ENCODE measurements at regions not wholly inside any gene's neighbourhood (a gene's known extent, or its start where the extent isn't known, plus 50 kb on each side); places are given as distances from the start of the nearest gene placed in this dataset.
A peak's percentile ranks its signal among the peaks of the same experiment; 100 is the strongest.

DNA sequence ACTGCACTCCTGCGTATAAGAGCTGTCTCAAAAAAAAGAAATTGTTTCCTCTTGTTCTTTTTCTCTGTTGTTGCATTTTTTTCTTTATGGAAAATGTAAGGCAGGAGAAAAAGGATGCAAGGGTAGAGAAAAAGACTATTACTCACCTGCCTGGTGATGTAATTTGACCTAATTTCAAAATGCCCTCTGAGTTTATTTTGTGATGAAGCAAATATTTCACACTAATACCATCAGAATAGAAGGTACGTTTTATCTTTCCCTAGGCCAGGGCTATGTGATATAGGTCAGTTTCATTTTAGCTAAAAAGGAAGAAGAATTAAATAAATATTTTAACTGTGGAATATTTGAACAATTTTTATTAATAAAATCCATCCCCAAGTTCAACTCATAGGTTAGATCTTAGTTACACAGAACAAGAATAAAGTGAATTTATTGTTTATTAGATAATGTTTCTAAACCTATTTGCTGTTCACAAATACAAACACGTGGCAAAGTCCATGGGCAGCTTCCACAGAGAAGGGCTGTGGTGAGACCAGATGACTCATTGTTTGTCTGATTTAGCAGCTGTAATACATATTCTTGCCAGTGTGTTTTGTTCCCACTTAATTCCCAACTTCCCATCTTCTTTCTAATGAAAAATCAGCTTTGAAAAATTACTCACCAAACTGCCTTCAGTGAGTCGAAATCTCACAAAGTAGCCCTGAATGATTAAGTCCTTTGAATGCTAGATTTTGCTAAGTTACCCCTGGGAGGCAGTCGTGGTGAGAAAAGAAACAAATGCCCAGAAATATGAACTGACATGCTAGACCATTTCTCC, 52.8 kb upstream of the CCDC112 start:
- Mint-ChIP-seq H3K27me3 (ENCODE audit: insufficient read depth, unreplicated experiment) (no peaks in the 10 kb centered on the region), H3K9me3 (ENCODE audit: unreplicated experiment) (peaks cover 9% of the 10 kb centered on the region), H3K27ac (ENCODE audit: low read depth, unreplicated experiment) (peak overlapping the region; percentile 84), H3K4me1 (ENCODE audit: insufficient read depth, unreplicated experiment) (peaks cover 25% of the 10 kb centered on the region), H3K36me3 (ENCODE audit: insufficient read depth, unreplicated experiment) (no peaks in the 10 kb centered on the region), H3K4me3 (ENCODE audit: unreplicated experiment) (peak overlapping the region; percentile 25)
- intact Hi-C loops (cut with micrococcal nuclease) = no loop called here
- BruUV-seq (replicated peaks) = TSS peak; percentile 78
- no peak for TF ChIP-seq CTCF (IDR thresholded peaks at IDR 0.05; ENCODE audit: unreplicated experiment)
- ChIA-PET CTCF (interaction anchor here (0.8 to 2.2 kb wide), 8 partner anchors 12 to 1567 kb away, joined by 3 to 9 read pairs (median 4); no protein-coding TSS in a partner anchor), POLR2A (interaction anchor here (0.7 to 2.6 kb wide), 11 partner anchors 17 to 275 kb away, joined by 3 to 13 read pairs (median 5); partner anchors contain the start of gene FEM1C)
- peak; percentile 81 for DNase-seq (ENCODE audit: unreplicated experiment)

DNA sequence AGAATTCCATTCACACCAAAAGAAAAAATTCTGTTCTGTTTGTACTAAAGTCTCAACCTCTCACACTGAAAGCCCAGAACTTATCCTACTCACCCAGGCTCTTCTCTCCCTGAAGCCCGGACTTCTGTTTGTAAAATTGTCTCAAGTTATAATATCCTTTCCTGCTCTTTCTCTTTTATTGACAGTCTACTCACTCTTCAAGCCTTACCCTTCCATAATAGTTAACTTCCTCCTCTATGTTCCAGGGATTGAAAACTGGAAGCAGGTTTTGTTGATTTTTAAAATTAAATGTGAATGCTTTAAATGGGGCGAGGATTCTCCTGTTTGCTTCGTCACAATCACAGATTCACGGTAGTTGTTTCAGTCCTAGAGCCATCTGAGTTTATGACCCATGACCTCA, 51.7 kb upstream of the CCDC112 start:
- H3K4me3 Mint-ChIP-seq (ENCODE audit: unreplicated experiment) = no peak overlapping the region
- H3K27me3 Mint-ChIP-seq (ENCODE audit: insufficient read depth, unreplicated experiment) = no peaks in the 10 kb centered on the region
- ChIA-PET CTCF (interaction anchor here (1.5 to 2.2 kb wide), 2 partner anchors 28 to 226 kb away, joined by 8 to 9 read pairs; no protein-coding TSS in a partner anchor), POLR2A (interaction anchor here (1.3 to 2.6 kb wide), 3 partner anchors 32 to 195 kb away, joined by 3 to 8 read pairs (median 7); no protein-coding TSS in a partner anchor)
- peak overlapping the region; percentile 84 for H3K27ac Mint-ChIP-seq (ENCODE audit: low read depth, unreplicated experiment)
- peaks cover 9% of the 10 kb centered on the region for H3K9me3 Mint-ChIP-seq (ENCODE audit: unreplicated experiment)
- intact Hi-C loops (cut with micrococcal nuclease) = no loop called here
- no peak for DNase-seq (ENCODE audit: unreplicated experiment)
- H3K36me3 Mint-ChIP-seq (ENCODE audit: insufficient read depth, unreplicated experiment) = no peaks in the 10 kb centered on the region
- TF ChIP-seq CTCF (IDR thresholded peaks at IDR 0.05; ENCODE audit: unreplicated experiment) = no peak
- peaks cover 31% of the 10 kb centered on the region for H3K4me1 Mint-ChIP-seq (ENCODE audit: insufficient read depth, unreplicated experiment)
- BruUV-seq (replicated peaks) = no TSS peak
